ENCODE measurements at regions not wholly inside any gene's neighbourhood (a gene's known extent, or its start where the extent isn't known, plus 50 kb on each side); places are given as distances from the start of the nearest gene placed in this dataset.

- Histone ChIP-seq H3K27ac (ENCODE audit: low read depth, low read length, poor library complexity, severe bottlenecking) (no peak overlapping the region), H3K9me2 (ENCODE audit: low read depth, low read length) (no peaks in the 10 kb centered on the region), H3K79me2 (ENCODE audit: insufficient read depth, low read length) (no peaks in the 10 kb centered on the region), H3K4me3 (ENCODE audit: low read depth, low read length, poor library complexity, severe bottlenecking) (no peak overlapping the region), H3K27me3 (ENCODE audit: insufficient read depth, low read length) (no peaks in the 10 kb centered on the region), H3K9me3 (ENCODE audit: low read length) (no peaks in the 10 kb centered on the region), H3K36me3 (ENCODE audit: insufficient read depth, low read length) (no peaks in the 10 kb centered on the region), H3K4me1 (ENCODE audit: insufficient read depth, low read length, severe bottlenecking) (no peaks in the 10 kb centered on the region), H3K4me2 (ENCODE audit: low read length) (no peak overlapping the region), H3F3A (ENCODE audit: insufficient read depth, low read length) (no peaks in the 10 kb centered on the region), H4K20me1 (ENCODE audit: insufficient read depth, low read length) (no peaks in the 10 kb centered on the region), H3K9ac (ENCODE audit: low read length) (no peak overlapping the region), H2AFZ (ENCODE audit: low read length) (no peak overlapping the region)
- TF ChIP-seq EZH2 (IDR thresholded peaks at IDR 0.05; ENCODE audit: borderline replicate concordance, low read length) (no peak), CTCF (IDR thresholded peaks at IDR 0.05; ENCODE audit: low read length) (no peak)
Observed at GRCh38 chr18:68417166-68417799, 297.6 kb downstream of the TMX3 start.

GRCh38 chr18:68414407-68414806 lies 300.5 kb downstream of the TMX3 start:
- Histone ChIP-seq H3K9ac (ENCODE audit: low read length) (no peak overlapping the region), H3K4me2 (ENCODE audit: low read length) (no peak overlapping the region), H4K20me1 (ENCODE audit: insufficient read depth, low read length) (no peaks in the 10 kb centered on the region), H3K9me2 (ENCODE audit: low read depth, low read length) (no peaks in the 10 kb centered on the region), H3K79me2 (ENCODE audit: insufficient read depth, low read length) (no peaks in the 10 kb centered on the region), H3F3A (ENCODE audit: insufficient read depth, low read length) (no peaks in the 10 kb centered on the region), H2AFZ (ENCODE audit: low read length) (no peak overlapping the region), H3K36me3 (ENCODE audit: insufficient read depth, low read length) (no peaks in the 10 kb centered on the region), H3K4me1 (ENCODE audit: insufficient read depth, low read length, severe bottlenecking) (no peaks in the 10 kb centered on the region), H3K27ac (ENCODE audit: low read depth, low read length, poor library complexity, severe bottlenecking) (no peak overlapping the region), H3K27me3 (ENCODE audit: insufficient read depth, low read length) (no peaks in the 10 kb centered on the region), H3K4me3 (ENCODE audit: low read depth, low read length, poor library complexity, severe bottlenecking) (no peak overlapping the region), H3K9me3 (ENCODE audit: low read length) (no peaks in the 10 kb centered on the region)
- no peak for TF ChIP-seq CTCF (IDR thresholded peaks at IDR 0.05; ENCODE audit: low read length)

- Histone ChIP-seq H3K27ac (ENCODE audit: low read depth, low read length, poor library complexity, severe bottlenecking) (no peak overlapping the region), H3K79me2 (ENCODE audit: insufficient read depth, low read length) (no peaks in the 10 kb centered on the region), H3K36me3 (ENCODE audit: insufficient read depth, low read length) (no peaks in the 10 kb centered on the region), H3K27me3 (ENCODE audit: insufficient read depth, low read length) (no peaks in the 10 kb centered on the region), H3K4me2 (ENCODE audit: low read length) (no peak overlapping the region), H3K4me3 (ENCODE audit: low read depth, low read length, poor library complexity, severe bottlenecking) (no peak overlapping the region), H3K9me3 (ENCODE audit: low read length) (no peaks in the 10 kb centered on the region), H4K20me1 (ENCODE audit: insufficient read depth, low read length) (no peaks in the 10 kb centered on the region), H3K9me2 (ENCODE audit: low read depth, low read length) (no peaks in the 10 kb centered on the region), H3F3A (ENCODE audit: insufficient read depth, low read length) (no peaks in the 10 kb centered on the region), H2AFZ (ENCODE audit: low read length) (no peak overlapping the region), H3K9ac (ENCODE audit: low read length) (no peak overlapping the region), H3K4me1 (ENCODE audit: insufficient read depth, low read length, severe bottlenecking) (no peaks in the 10 kb centered on the region)
- TF ChIP-seq CTCF (IDR thresholded peaks at IDR 0.05; ENCODE audit: low read length) (no peak), EZH2 (IDR thresholded peaks at IDR 0.05; ENCODE audit: borderline replicate concordance, low read length) (no peak)
Observed at GRCh38 chr18:68409576-68409975, 305.3 kb downstream of the TMX3 start.

All from OCI-LY1 (cell line).